ENCODE measurements at regions not wholly inside any gene's neighbourhood (a gene's known extent, or its start where the extent isn't known, plus 50 kb on each side); places are given as distances from the start of the nearest gene placed in this dataset.

GRCh38 chr2:180169474-180169873 lies 162.4 kb upstream of the CWC22 start:
- ATAC-seq, result no peak
- Histone ChIP-seq H3K4me1 (no peaks in the 10 kb centered on the region), H3K4me3 (no peak overlapping the region), H3K9me3 (peaks cover 7% of the 10 kb centered on the region), H3K36me3 (no peaks in the 10 kb centered on the region), H3K27ac (no peak overlapping the region), H3K27me3 (no peaks in the 10 kb centered on the region)
- TF ChIP-seq CTCF (IDR thresholded peaks at IDR 0.05), result no peak
- intact Hi-C loops (cut with DNase I), result no loop called here
- DNase-seq, result no peak

- intact Hi-C loops (cut with DNase I), result no loop called here
- Histone ChIP-seq H3K4me3 (no peak overlapping the region), H3K4me1 (no peaks in the 10 kb centered on the region), H3K27ac (no peak overlapping the region), H3K9me3 (no peaks in the 10 kb centered on the region), H3K27me3 (no peaks in the 10 kb centered on the region), H3K36me3 (no peaks in the 10 kb centered on the region)
- DNase-seq (no peak), ATAC-seq (no peak)
- no peak for TF ChIP-seq CTCF (IDR thresholded peaks at IDR 0.05)
Observed at GRCh38 chr2:180161415-180161814, 154.3 kb upstream of the CWC22 start.

GRCh38 chr2:180159921-180160320 lies 152.8 kb upstream of the CWC22 start:
- Histone ChIP-seq H3K4me1 (no peaks in the 10 kb centered on the region), H3K36me3 (no peaks in the 10 kb centered on the region), H3K27ac (no peak overlapping the region), H3K27me3 (no peaks in the 10 kb centered on the region), H3K9me3 (no peaks in the 10 kb centered on the region), H3K4me3 (no peak overlapping the region)
- intact Hi-C loops (cut with DNase I), result no loop called here
- no peak for DNase-seq
- no peak for TF ChIP-seq CTCF (IDR thresholded peaks at IDR 0.05)
- no peak for ATAC-seq

- TF ChIP-seq CTCF (IDR thresholded peaks at IDR 0.05), result no peak
- H3K36me3 ChIP-seq, result no peaks in the 10 kb centered on the region
- intact Hi-C loops (cut with DNase I), result no loop called here
- H3K9me3 ChIP-seq, result no peaks in the 10 kb centered on the region
- ATAC-seq, result no peak
- no peak overlapping the region for H3K4me3 ChIP-seq
- no peak overlapping the region for H3K27ac ChIP-seq
- no peaks in the 10 kb centered on the region for H3K4me1 ChIP-seq
- no peaks in the 10 kb centered on the region for H3K27me3 ChIP-seq
- no peak for DNase-seq
Observed at GRCh38 chr2:180158961-180159360, 151.9 kb upstream of the CWC22 start.

GRCh38 chr2:180156651-180157050 lies 149.6 kb upstream of the CWC22 start:
- no peak for TF ChIP-seq CTCF (IDR thresholded peaks at IDR 0.05)
- Histone ChIP-seq H3K9me3 (no peaks in the 10 kb centered on the region), H3K4me3 (no peak overlapping the region), H3K36me3 (no peaks in the 10 kb centered on the region), H3K4me1 (no peaks in the 10 kb centered on the region), H3K27me3 (no peaks in the 10 kb centered on the region), H3K27ac (no peak overlapping the region)
- ATAC-seq (no peak), DNase-seq (no peak)
- intact Hi-C loops (cut with DNase I), result no loop called here

GRCh38 chr2:180150606-180151005 lies 143.5 kb upstream of the CWC22 start:
- ATAC-seq (no peak), DNase-seq (no peak)
- H3K36me3 ChIP-seq, result no peaks in the 10 kb centered on the region
- no peaks in the 10 kb centered on the region for H3K27me3 ChIP-seq
- H3K27ac ChIP-seq, result no peak overlapping the region
- intact Hi-C loops (cut with DNase I), result no loop called here
- TF ChIP-seq CTCF (IDR thresholded peaks at IDR 0.05), result no peak
- no peaks in the 10 kb centered on the region for H3K4me1 ChIP-seq
- no peak overlapping the region for H3K4me3 ChIP-seq
- H3K9me3 ChIP-seq, result no peaks in the 10 kb centered on the region
